H1 (cell line): ENCODE measurements at regions not wholly inside any gene's neighbourhood (a gene's known extent, or its start where the extent isn't known, plus 50 kb on each side); places are given as distances from the start of the nearest gene placed in this dataset.

Experiments
- CHD2 ChIP-seq: IDR thresholded peaks from 2 replicates; pipeline ENCODE4 v1.6.1; 2012; ENCODE audit warnings: low read length, improper control_type of control experiment
- CTCF ChIP-seq, 3 experiments: IDR thresholded peaks; 1 replicate in 2 of 3; 2 replicates in 1 of 3; pipeline versions ENCODE4 v1.5.1 to v1.6.1; 2011; ENCODE audit warnings: low read length in 3 of 3, mild to moderate bottlenecking in 3 of 3, inconsistent platforms in 2 of 3, low read depth in 1 of 3, moderate library complexity in 1 of 3; ENCODE audit not compliant: insufficient read depth in 1 of 3; ENCODE audit errors: control extremely low read depth in 1 of 3
- EZH2 ChIP-seq: fragments of 200-600 bp; sonication (generic); IDR thresholded peaks from 2 replicates; pipeline ENCODE4 v1.7.1; 2012; ENCODE audit warnings: low read depth, mild to moderate bottlenecking, moderate library complexity, low read length, inconsistent platforms; ENCODE audit not compliant: severe bottlenecking

GRCh38 chr6:48917233-48917632 is 545.8 kb downstream of the MMUT start:
- no peak for TF ChIP-seq CHD2
- TF ChIP-seq CTCF (IDR thresholded peaks at IDR 0.05; ENCODE audit: control extremely low read depth in 1 of 3, insufficient read depth in 1 of 3, low read depth in 1 of 3, low read length in 3 of 3): no peak
- no peak for TF ChIP-seq EZH2
